ENCODE measurements at regions not wholly inside any gene's neighbourhood (a gene's known extent, or its start where the extent isn't known, plus 50 kb on each side); places are given as distances from the start of the nearest gene placed in this dataset.

DNA sequence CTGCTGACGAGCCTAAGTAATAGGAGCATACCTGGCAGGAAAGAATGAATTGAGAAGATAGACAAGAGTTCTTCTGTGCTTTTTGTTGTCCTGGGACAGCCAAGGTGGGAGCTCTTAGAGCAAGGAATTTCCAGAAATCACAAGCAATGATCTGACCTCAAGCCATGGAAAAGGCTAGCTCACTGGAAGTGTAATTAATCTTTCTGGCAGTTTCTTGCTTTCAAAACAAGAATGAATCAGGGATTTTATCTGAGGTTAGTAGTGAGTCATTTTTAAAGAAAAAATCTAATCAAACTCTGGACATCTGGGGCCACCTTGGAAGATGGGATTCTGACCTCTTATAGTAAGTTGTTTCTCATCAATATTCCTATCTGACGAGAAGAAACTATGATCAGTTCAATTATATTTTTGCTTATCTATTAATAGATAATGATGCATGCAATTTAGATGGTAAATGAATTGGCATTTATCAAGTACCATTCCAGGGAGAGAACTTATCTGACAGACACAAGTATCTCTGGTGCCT, 98.0 kb downstream of the ADCYAP1 start:
- no peaks in the 10 kb centered on the region for H3K4me1 ChIP-seq (ENCODE audit: control insufficient read depth, insufficient read depth, low read length)

DNA sequence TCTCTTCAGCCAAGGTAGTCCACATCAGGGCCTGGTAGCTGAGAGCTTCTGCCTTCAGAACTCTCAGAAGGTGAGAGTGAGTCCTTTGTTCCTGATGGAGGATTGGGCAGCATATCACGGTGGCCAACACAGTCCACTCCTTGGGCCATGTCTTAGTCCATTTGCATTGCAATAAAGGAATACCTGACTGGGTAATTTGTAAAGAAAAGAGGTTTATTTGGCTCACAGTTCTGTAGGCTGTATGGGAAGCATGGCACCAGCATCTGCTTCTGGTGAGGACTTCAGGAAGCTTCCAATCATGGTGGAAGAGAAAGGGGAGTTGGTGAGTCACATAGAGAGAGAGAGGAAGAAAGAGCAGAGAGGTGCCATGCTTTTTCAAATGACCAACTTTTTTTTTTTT, 98.8 kb downstream of the ADCYAP1 start:
- Histone ChIP-seq H3K4me1 (ENCODE audit: control insufficient read depth, insufficient read depth, low read length) (no peaks in the 10 kb centered on the region), H3K36me3 (ENCODE audit: control insufficient read depth, insufficient read depth, low read length) (no peaks in the 10 kb centered on the region), H3K27me3 (ENCODE audit: control insufficient read depth, insufficient read depth, low read length) (no peaks in the 10 kb centered on the region), H3K4me3 (ENCODE audit: low read length) (no peak overlapping the region), H3K9me3 (ENCODE audit: control insufficient read depth, low read length) (no peaks in the 10 kb centered on the region), H3K9ac (ENCODE audit: low read length) (no peak overlapping the region)

More for the DNA sequence above, 98.0 kb downstream of the ADCYAP1 start:
- Histone ChIP-seq H3K27me3 (ENCODE audit: control insufficient read depth, insufficient read depth, low read length) (no peaks in the 10 kb centered on the region), H3K4me3 (ENCODE audit: low read length) (no peak overlapping the region), H3K9me3 (ENCODE audit: control insufficient read depth, low read length) (no peaks in the 10 kb centered on the region), H3K36me3 (ENCODE audit: control insufficient read depth, insufficient read depth, low read length) (no peaks in the 10 kb centered on the region), H3K9ac (ENCODE audit: low read length) (no peak overlapping the region)

DNA sequence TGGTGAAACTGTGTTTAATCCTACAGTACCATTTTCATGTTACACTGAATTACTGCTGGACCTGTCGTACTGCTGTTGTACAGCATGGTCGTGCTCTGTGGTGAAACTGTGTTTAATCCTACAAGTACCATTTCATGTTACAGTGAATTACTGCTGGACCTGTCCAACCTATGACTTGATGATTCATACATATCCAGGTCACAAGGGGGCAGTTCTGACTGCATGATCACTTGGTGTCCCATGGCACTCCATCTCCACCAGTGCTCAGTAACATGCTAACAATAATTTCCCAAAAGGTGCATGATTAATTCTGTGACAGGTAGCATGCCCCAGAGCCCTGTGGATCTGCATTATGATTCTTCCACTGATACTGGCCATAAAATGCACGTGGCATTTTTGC, 101.6 kb downstream of the ADCYAP1 start:
- Histone ChIP-seq H3K9me3 (ENCODE audit: control insufficient read depth, low read length) (no peaks in the 10 kb centered on the region), H3K9ac (ENCODE audit: low read length) (no peak overlapping the region), H3K4me3 (ENCODE audit: low read length) (no peak overlapping the region), H3K4me1 (ENCODE audit: control insufficient read depth, insufficient read depth, low read length) (no peaks in the 10 kb centered on the region), H3K36me3 (ENCODE audit: control insufficient read depth, insufficient read depth, low read length) (no peaks in the 10 kb centered on the region), H3K27me3 (ENCODE audit: control insufficient read depth, insufficient read depth, low read length) (no peaks in the 10 kb centered on the region)

DNA sequence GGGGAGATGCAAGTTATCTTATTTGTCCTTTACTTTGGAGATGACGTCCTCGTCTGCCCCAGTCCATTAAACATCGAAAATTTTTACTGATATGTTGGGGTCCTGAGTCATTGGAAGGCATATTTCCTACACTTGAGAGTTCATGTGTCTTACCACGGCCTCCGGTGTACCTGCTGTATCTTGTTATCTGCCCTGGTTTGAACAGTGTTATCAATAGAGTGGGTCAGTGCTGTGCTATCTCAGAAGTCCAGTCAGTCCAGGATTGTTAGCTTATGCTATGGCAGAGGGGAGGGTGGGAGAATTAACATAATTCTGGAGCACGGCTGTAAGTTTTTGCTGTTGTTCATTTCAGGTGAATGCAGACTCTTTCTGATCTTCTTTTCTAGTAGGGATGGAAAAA, 102.3 kb downstream of the ADCYAP1 start:
- no peaks in the 10 kb centered on the region for H3K27me3 ChIP-seq (ENCODE audit: control insufficient read depth, insufficient read depth, low read length)
- no peak overlapping the region for H3K4me3 ChIP-seq (ENCODE audit: low read length)
- H3K9me3 ChIP-seq (ENCODE audit: control insufficient read depth, low read length), result no peaks in the 10 kb centered on the region
- H3K4me1 ChIP-seq (ENCODE audit: control insufficient read depth, insufficient read depth, low read length), result no peaks in the 10 kb centered on the region
- H3K9ac ChIP-seq (ENCODE audit: low read length), result no peak overlapping the region
- no peaks in the 10 kb centered on the region for H3K36me3 ChIP-seq (ENCODE audit: control insufficient read depth, insufficient read depth, low read length)

DNA sequence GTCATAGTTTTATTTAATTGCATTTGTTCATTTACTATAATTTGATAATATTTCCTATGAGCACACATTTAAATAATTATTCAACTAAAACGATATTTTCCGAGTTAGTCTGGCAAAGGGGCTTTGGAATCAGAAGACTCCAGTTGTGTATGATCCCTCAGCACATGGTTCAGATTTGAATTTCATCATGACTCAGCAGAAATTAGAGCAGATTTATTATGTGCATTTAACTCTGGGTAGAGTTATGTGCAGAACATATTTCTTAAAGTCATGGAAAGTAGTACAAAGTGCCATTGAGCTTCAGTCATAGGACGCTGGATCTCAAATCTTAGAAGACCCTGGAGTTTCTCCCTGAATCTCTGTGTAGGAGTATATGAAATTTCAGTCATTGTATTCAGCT, 106.7 kb downstream of the ADCYAP1 start:
- no peaks in the 10 kb centered on the region for H3K9me3 ChIP-seq (ENCODE audit: control insufficient read depth, low read length)

DNA sequence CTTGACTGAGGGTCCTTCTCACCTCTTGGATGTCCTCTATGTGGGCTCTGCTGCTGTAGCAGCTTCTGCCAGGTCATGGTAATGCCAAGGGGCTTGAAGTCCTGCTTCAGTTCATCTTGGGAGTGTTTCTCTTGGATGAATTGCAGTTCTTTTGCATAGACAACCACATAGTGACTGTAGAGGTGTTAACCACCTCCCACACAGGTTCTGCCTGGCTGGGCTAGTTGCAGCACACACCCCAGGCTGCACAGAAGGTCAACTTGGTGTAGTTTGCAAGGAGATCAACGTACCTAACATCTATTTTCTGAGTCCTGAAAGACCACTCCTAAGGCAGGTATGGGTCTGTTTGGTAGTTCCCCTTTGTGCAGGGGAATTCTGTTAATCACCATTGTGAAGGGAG, 108.1 kb downstream of the ADCYAP1 start:
- Histone ChIP-seq H3K36me3 (ENCODE audit: control insufficient read depth, insufficient read depth, low read length) (no peaks in the 10 kb centered on the region), H3K4me3 (ENCODE audit: low read length) (no peak overlapping the region), H3K27me3 (ENCODE audit: control insufficient read depth, insufficient read depth, low read length) (no peaks in the 10 kb centered on the region), H3K4me1 (ENCODE audit: control insufficient read depth, insufficient read depth, low read length) (no peaks in the 10 kb centered on the region), H3K9ac (ENCODE audit: low read length) (no peak overlapping the region), H3K9me3 (ENCODE audit: control insufficient read depth, low read length) (no peaks in the 10 kb centered on the region)

More for the DNA sequence above, 106.7 kb downstream of the ADCYAP1 start:
- H3K36me3 ChIP-seq (ENCODE audit: control insufficient read depth, insufficient read depth, low read length), result no peaks in the 10 kb centered on the region
- H3K4me1 ChIP-seq (ENCODE audit: control insufficient read depth, insufficient read depth, low read length), result no peaks in the 10 kb centered on the region
- H3K4me3 ChIP-seq (ENCODE audit: low read length), result no peak overlapping the region
- H3K9ac ChIP-seq (ENCODE audit: low read length), result no peak overlapping the region
- no peaks in the 10 kb centered on the region for H3K27me3 ChIP-seq (ENCODE audit: control insufficient read depth, insufficient read depth, low read length)

DNA sequence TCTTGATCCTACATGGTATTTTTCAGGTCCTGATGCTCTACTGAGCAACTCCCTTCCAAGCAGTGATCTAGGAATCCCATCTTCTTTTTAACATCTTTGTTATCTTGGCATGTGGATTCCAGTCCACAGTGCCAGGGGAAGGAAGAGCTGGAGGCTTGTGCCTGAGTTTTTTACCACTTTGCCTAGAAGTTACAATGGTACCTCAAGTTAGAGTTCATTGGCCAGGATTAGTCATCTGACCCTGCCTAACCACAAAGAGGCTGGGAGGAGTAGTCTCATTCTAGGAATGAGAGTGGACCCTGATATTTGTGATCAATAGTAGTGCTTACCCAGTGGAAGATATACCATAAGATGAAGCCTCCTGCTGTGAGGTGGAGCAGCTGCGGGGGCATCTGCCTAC, 109.3 kb downstream of the ADCYAP1 start:
- no peaks in the 10 kb centered on the region for H3K4me1 ChIP-seq (ENCODE audit: control insufficient read depth, insufficient read depth, low read length)
- H3K4me3 ChIP-seq (ENCODE audit: low read length), result no peak overlapping the region
- no peaks in the 10 kb centered on the region for H3K9me3 ChIP-seq (ENCODE audit: control insufficient read depth, low read length)
- no peak overlapping the region for H3K9ac ChIP-seq (ENCODE audit: low read length)
- H3K36me3 ChIP-seq (ENCODE audit: control insufficient read depth, insufficient read depth, low read length), result no peaks in the 10 kb centered on the region
- H3K27me3 ChIP-seq (ENCODE audit: control insufficient read depth, insufficient read depth, low read length), result no peaks in the 10 kb centered on the region

DNA sequence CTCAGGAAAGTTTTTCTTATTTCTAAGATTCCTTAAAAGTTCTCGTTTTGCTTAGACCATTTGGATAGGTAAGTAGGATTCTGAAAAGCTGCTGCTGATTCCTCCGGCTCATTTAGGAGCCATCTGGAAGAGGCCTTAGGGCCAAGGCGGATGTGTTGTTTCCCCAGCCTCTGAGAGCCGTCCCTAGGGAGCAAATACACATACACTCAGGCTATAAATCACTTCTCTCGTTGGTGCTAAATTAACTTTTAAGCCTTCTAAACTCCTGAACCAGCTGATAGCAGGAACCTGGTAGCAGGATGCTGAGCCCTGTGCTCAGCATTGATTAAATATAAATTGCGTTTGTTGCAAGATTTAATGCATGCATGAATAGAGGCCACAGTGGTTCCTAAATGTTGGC, 109.8 kb downstream of the ADCYAP1 start:
- Histone ChIP-seq H3K36me3 (ENCODE audit: control insufficient read depth, insufficient read depth, low read length) (no peaks in the 10 kb centered on the region), H3K9ac (ENCODE audit: low read length) (no peak overlapping the region), H3K27me3 (ENCODE audit: control insufficient read depth, insufficient read depth, low read length) (no peaks in the 10 kb centered on the region), H3K4me1 (ENCODE audit: control insufficient read depth, insufficient read depth, low read length) (no peaks in the 10 kb centered on the region), H3K4me3 (ENCODE audit: low read length) (no peak overlapping the region), H3K9me3 (ENCODE audit: control insufficient read depth, low read length) (no peaks in the 10 kb centered on the region)

DNA sequence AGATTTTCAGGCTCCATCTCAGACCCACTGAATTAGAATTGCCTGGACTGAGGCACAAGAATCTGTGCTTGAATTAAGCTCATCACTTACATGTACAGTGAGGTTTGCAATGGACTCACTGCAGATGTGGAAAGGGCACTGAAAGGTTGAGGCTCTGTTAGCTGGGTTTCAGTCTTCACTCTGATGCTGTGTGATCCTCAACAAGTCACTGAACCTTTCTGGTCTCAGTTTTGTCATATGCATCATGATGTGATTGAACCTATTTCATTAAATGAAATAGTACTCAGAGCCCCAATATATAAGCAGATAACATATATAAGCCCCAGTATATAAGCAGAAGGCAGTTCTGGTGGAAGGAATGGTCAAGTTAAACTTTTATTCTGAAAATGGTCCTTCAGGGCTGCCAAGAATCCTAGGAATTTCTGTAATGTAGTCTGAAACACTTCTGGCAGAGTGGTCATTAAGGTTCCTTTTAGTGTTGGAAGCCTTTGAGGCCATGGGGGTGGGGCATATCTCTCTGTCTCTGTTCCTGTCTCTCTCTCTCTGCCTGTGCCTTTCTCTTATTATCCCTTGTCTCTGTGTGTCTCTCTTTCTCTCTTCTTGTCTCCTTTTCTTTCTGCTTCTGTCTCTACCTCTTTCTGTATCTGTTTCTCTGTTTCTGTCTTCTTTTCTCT, 110.4 kb downstream of the ADCYAP1 start:
- H3K27me3 ChIP-seq (ENCODE audit: control insufficient read depth, insufficient read depth, low read length), result no peaks in the 10 kb centered on the region
- no peak overlapping the region for H3K4me3 ChIP-seq (ENCODE audit: low read length)
- no peaks in the 10 kb centered on the region for H3K4me1 ChIP-seq (ENCODE audit: control insufficient read depth, insufficient read depth, low read length)
- no peak overlapping the region for H3K9ac ChIP-seq (ENCODE audit: low read length)
- no peaks in the 10 kb centered on the region for H3K9me3 ChIP-seq (ENCODE audit: control insufficient read depth, low read length)
- no peaks in the 10 kb centered on the region for H3K36me3 ChIP-seq (ENCODE audit: control insufficient read depth, insufficient read depth, low read length)

DNA sequence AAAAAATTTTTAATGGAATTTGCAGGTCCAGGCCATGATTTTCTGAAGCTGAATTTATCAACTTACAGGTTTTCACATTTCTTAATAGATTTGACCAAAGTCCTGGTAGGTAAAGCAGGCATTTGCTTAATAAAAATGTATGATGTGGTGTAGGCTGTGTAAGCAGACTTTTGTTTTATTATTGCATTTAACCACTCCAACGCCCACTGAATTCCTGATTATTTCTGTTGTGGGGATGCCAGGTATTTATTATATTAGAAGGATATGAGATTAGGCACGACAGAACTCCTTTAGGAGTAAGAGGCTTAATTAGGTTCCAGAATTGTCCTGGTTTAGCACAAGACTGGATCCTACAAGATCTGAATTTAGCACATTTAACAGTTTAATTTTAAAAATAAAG, 111.1 kb downstream of the ADCYAP1 start:
- Histone ChIP-seq H3K4me1 (ENCODE audit: control insufficient read depth, insufficient read depth, low read length) (no peaks in the 10 kb centered on the region), H3K9me3 (ENCODE audit: control insufficient read depth, low read length) (no peaks in the 10 kb centered on the region), H3K9ac (ENCODE audit: low read length) (no peak overlapping the region), H3K27me3 (ENCODE audit: control insufficient read depth, insufficient read depth, low read length) (no peaks in the 10 kb centered on the region), H3K4me3 (ENCODE audit: low read length) (no peak overlapping the region), H3K36me3 (ENCODE audit: control insufficient read depth, insufficient read depth, low read length) (no peaks in the 10 kb centered on the region)

DNA sequence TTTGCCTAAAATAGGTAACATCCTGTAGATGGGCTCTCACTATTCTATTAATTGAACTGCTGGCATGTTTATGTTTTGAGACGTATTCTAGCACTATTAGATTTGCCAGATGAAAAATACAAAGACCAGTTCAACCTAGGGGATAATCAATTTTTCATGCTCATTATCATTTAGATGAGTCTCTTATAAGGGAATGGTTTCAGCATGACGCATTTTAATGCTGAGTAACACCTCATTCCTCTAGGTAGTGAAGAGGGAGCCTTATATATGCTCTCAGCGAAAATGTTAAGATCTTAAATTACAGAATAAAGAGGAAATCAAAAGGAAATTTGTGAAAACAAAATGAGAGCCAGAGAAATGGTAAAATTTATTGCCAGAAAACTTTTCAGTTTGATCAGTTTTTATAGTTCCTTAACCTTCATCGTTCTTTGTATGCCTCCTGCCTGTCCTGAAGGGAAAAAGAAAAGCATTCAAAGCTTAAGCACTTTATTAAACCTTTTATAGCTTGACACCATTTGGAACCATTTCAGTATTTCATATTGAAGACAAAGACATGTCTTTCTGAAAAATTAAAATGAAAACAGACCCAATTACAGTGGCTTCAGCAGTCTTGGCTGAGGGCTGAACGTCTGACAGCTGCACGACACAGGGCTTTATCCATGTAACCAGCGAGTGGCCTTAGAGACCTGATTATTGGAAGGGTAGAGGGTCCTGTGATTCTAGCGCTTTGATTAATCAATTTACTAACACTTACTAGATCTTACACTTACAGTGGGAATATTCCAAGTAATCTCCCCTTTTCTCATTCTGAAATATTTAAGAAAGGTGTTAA, 112.8 kb downstream of the ADCYAP1 start:
- Histone ChIP-seq H3K9me3 (ENCODE audit: control insufficient read depth, low read length) (no peaks in the 10 kb centered on the region), H3K9ac (ENCODE audit: low read length) (no peak overlapping the region), H3K27me3 (ENCODE audit: control insufficient read depth, insufficient read depth, low read length) (no peaks in the 10 kb centered on the region), H3K36me3 (ENCODE audit: control insufficient read depth, insufficient read depth, low read length) (no peaks in the 10 kb centered on the region), H3K4me1 (ENCODE audit: control insufficient read depth, insufficient read depth, low read length) (no peaks in the 10 kb centered on the region), H3K4me3 (ENCODE audit: low read length) (no peak overlapping the region)

DNA sequence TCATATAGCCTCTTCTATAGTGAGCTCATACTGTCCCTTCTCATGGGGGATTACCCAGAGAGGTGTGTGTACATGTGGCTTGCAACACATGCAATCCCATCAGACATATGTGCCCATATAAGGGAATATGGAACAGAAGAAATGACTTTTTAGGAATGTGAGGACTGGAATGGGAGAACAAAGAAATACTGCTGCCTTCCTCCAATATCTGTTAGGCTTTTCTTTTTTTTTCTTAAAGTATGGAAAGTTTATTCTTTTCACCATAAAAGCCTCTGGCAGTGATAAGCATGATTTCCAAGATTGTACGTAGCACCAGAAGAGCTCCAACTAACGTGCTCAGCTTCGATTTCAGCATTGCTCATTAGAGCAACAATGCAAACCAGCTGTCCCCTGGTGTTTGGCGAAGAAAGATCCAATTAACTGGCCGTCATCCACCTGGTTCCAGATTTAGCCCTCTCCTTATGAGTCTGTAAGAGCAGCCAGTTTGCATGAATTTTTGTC, 113.6 kb downstream of the ADCYAP1 start:
- H3K4me3 ChIP-seq (ENCODE audit: low read length), result no peak overlapping the region
- no peaks in the 10 kb centered on the region for H3K9me3 ChIP-seq (ENCODE audit: control insufficient read depth, low read length)
- no peaks in the 10 kb centered on the region for H3K36me3 ChIP-seq (ENCODE audit: control insufficient read depth, insufficient read depth, low read length)
- no peaks in the 10 kb centered on the region for H3K27me3 ChIP-seq (ENCODE audit: control insufficient read depth, insufficient read depth, low read length)
- no peaks in the 10 kb centered on the region for H3K4me1 ChIP-seq (ENCODE audit: control insufficient read depth, insufficient read depth, low read length)
- H3K9ac ChIP-seq (ENCODE audit: low read length), result no peak overlapping the region
